ENCODE measurements at regions not wholly inside any gene's neighbourhood (a gene's known extent, or its start where the extent isn't known, plus 50 kb on each side); places are given as distances from the start of the nearest gene placed in this dataset.

GRCh38 chr4:144461906-144462305 is 184.1 kb upstream of the HHIP start:
- no peak for TF ChIP-seq CTCF (conservative IDR thresholded peaks at IDR 0.05; ENCODE audit: control insufficient read depth, insufficient read depth, low read depth, low read length)
- no peak overlapping the region for H3K4me3 ChIP-seq (ENCODE audit: control insufficient read depth, low read depth, low read length)
- no peak for DNase-seq (ENCODE audit: low read depth)

- H3K4me3 ChIP-seq (ENCODE audit: control insufficient read depth, low read depth, low read length): no peak overlapping the region
Observed at GRCh38 chr4:144463236-144463635, 182.7 kb upstream of the HHIP start.

DNA sequence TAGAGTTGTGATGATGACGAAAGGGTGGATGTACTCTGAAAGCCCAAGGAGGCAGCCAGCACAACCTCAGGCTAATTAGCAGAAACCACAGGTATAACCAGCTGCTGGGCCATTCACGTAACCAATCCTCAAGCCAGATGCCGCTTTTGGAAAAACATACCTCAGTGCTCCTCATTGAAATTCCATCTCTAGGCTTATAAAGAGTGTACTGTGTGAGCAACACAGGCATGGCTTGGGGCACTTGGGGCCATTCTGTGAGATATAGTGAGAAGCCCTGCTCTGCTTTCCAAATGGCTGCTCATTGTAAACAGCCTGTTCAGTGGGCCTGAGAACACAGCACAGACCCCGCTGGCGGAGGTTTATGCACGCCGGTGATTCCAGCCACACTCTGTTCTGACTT is 182.1 kb upstream of the HHIP start:
- DNase-seq (ENCODE audit: low read depth): no peak
- no peak overlapping the region for H3K4me3 ChIP-seq (ENCODE audit: control insufficient read depth, low read depth, low read length)
- no peak for TF ChIP-seq CTCF (conservative IDR thresholded peaks at IDR 0.05; ENCODE audit: control insufficient read depth, insufficient read depth, low read depth, low read length)

More at GRCh38 chr4:144463236-144463635, 182.7 kb upstream of the HHIP start:
- TF ChIP-seq CTCF (conservative IDR thresholded peaks at IDR 0.05; ENCODE audit: control insufficient read depth, insufficient read depth, low read depth, low read length): no peak
- DNase-seq (ENCODE audit: low read depth): no peak

- DNase-seq (ENCODE audit: low read depth): no peak
- TF ChIP-seq CTCF (conservative IDR thresholded peaks at IDR 0.05; ENCODE audit: control insufficient read depth, insufficient read depth, low read depth, low read length): no peak
- H3K4me3 ChIP-seq (ENCODE audit: control insufficient read depth, low read depth, low read length): no peak overlapping the region
Observed at GRCh38 chr4:144465546-144465945, 180.4 kb upstream of the HHIP start.

- H3K4me3 ChIP-seq (ENCODE audit: control insufficient read depth, low read depth, low read length): no peak overlapping the region
- no peak for DNase-seq (ENCODE audit: low read depth)
- no peak for TF ChIP-seq CTCF (conservative IDR thresholded peaks at IDR 0.05; ENCODE audit: control insufficient read depth, insufficient read depth, low read depth, low read length)
Observed at GRCh38 chr4:144480068-144480467, 165.9 kb upstream of the HHIP start.

DNA sequence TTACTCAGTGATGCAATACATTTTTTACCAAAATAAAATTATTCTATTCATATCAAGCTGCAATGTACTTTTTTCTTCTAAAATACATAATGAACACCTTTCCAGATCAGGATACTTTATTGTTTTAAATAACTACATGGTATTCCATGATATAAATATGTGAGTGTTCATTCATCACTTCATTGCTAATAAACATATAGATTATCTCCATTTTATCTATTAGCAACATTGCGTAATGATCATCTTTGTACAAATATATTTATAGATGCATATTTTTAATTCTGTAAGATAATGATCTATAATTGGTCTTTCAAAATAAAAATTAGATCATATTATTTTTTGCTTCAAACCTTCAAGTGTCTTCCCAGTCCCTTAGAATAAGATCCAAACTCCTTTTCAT is 156.1 kb upstream of the HHIP start:
- DNase-seq (ENCODE audit: low read depth): no peak
- TF ChIP-seq CTCF (conservative IDR thresholded peaks at IDR 0.05; ENCODE audit: control insufficient read depth, insufficient read depth, low read depth, low read length): no peak

GRCh38 chr4:144494280-144494679 is 151.7 kb upstream of the HHIP start:
- TF ChIP-seq CTCF (conservative IDR thresholded peaks at IDR 0.05; ENCODE audit: control insufficient read depth, insufficient read depth, low read depth, low read length): no peak
- H3K4me3 ChIP-seq (ENCODE audit: control insufficient read depth, low read depth, low read length): no peak overlapping the region
- DNase-seq (ENCODE audit: low read depth): no peak

More for the DNA sequence above, 156.1 kb upstream of the HHIP start:
- H3K4me3 ChIP-seq (ENCODE audit: control insufficient read depth, low read depth, low read length): no peak overlapping the region

All from fibroblast of mammary gland (primary cell).